Activated naive CD8-positive, alpha-beta T cell treated with anti-CD3 and anti-CD28 coated beads, Interleukin-2, amount 50 U/mL, for 24 hours (primary cell): ENCODE measurements at regions not wholly inside any gene's neighbourhood (a gene's known extent, or its start where the extent isn't known, plus 50 kb on each side); places are given as distances from the start of the nearest gene placed in this dataset.
"Not testable (repeated sequence)": the region's sequence is repeated elsewhere in the genome, so short reads cannot be mapped to it uniquely, and the experiment has no call there.

ENCODE experiments used
- ATAC-seq: fragments of 150-1000 bp; cut with Tn5 transposase; one replicate; pipeline ENCODE4 v1.10.0; 2021
- DNase-seq: peaks from one replicate; pipeline ENCODE4 v3.0.0; 2021
- H3K27ac Mint-ChIP-seq: one replicate; pipeline ENCODE4 v1.8.0; 2021; ENCODE audit warnings: mild to moderate bottlenecking, mixed read lengths
- H3K27me3 Mint-ChIP-seq: one replicate; pipeline ENCODE4 v1.8.0; 2021; ENCODE audit warnings: mixed read lengths
- H3K36me3 Mint-ChIP-seq: one replicate; pipeline ENCODE4 v1.8.0; 2021; ENCODE audit warnings: low read depth, mixed read lengths
- H3K4me1 Mint-ChIP-seq: one replicate; pipeline ENCODE4 v1.8.0; 2021; ENCODE audit warnings: mixed read lengths
- H3K4me3 Mint-ChIP-seq: one replicate; pipeline ENCODE4 v1.8.0; 2021; ENCODE audit warnings: mild to moderate bottlenecking, moderate library complexity, mixed read lengths
- H3K9me3 Mint-ChIP-seq: one replicate; pipeline ENCODE4 v1.8.0; 2021; ENCODE audit warnings: mixed read lengths

DNA sequence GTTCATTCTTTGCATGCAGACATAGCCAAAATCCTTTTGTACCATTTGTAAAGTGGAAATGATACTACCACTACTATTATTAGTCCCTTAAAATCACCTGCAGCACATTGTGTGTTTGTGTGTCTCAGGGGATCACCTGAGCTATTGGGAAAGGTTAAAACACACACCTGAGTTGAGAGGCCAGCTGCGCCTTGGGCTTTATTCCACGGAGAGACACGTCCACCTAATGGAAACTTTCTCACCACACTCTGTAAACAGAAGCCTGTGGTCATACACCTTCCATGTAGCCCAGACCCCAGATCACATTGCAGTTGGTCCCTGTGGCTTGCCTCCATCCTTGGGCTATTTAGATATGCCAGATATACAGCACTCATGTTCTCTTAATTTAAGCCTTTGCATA is 81.8 kb upstream of the SH3BP4 start:
- Mint-ChIP-seq H3K27ac (no peak overlapping the region), H3K36me3 (no peaks in the 10 kb centered on the region), H3K9me3 (no peaks in the 10 kb centered on the region), H3K4me3 (no peak overlapping the region), H3K27me3 (peaks cover 2% of the 10 kb centered on the region), H3K4me1 (no peaks in the 10 kb centered on the region)
- ATAC-seq (no peak), DNase-seq (no peak)

DNA sequence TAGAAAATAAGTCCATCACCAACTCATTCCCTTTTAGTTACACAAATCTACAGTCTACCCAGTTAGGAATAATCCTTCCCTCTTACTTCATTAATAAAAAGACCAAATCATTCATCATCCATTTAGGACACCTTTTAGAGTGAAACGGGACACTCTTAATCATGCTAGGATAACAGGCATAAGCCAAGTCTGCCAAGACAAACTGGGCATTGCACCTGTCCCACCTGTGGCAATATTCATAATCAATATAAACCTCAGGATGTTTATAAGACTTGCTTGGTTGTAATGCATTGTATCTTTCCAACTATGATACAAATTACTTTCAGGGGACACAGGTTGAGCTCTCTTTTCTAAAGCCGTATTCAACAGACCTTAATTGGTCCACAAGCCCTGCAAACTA is 82.7 kb upstream of the SH3BP4 start:
- no peaks in the 10 kb centered on the region for H3K4me1 Mint-ChIP-seq
- H3K4me3 Mint-ChIP-seq: no peak overlapping the region
- H3K27me3 Mint-ChIP-seq: no peaks in the 10 kb centered on the region
- DNase-seq (no peak), ATAC-seq (no peak)
- H3K27ac Mint-ChIP-seq: no peak overlapping the region
- H3K9me3 Mint-ChIP-seq: no peaks in the 10 kb centered on the region
- no peaks in the 10 kb centered on the region for H3K36me3 Mint-ChIP-seq

- no peaks in the 10 kb centered on the region for H3K4me1 Mint-ChIP-seq
- DNase-seq: no peak
- H3K36me3 Mint-ChIP-seq: no peaks in the 10 kb centered on the region
- H3K9me3 Mint-ChIP-seq: no peaks in the 10 kb centered on the region
- H3K27ac Mint-ChIP-seq: no peak overlapping the region
- H3K4me3 Mint-ChIP-seq: no peak overlapping the region
- H3K27me3 Mint-ChIP-seq: no peaks in the 10 kb centered on the region
- no peak for ATAC-seq
Measured at GRCh38 chr2:234867882-234868285, 83.9 kb upstream of the SH3BP4 start.

- no peaks in the 10 kb centered on the region for H3K27me3 Mint-ChIP-seq
- no peaks in the 10 kb centered on the region for H3K36me3 Mint-ChIP-seq
- DNase-seq (no peak), ATAC-seq (no peak)
- no peaks in the 10 kb centered on the region for H3K4me1 Mint-ChIP-seq
- no peaks in the 10 kb centered on the region for H3K9me3 Mint-ChIP-seq
- no peak overlapping the region for H3K27ac Mint-ChIP-seq
- no peak overlapping the region for H3K4me3 Mint-ChIP-seq
Measured at GRCh38 chr2:234865586-234865985, 86.2 kb upstream of the SH3BP4 start.

- DNase-seq: no peak
- Mint-ChIP-seq H3K27ac (no peak overlapping the region), H3K4me1 (no peaks in the 10 kb centered on the region), H3K9me3 (no peaks in the 10 kb centered on the region), H3K27me3 (peaks cover 2% of the 10 kb centered on the region), H3K4me3 (no peak overlapping the region), H3K36me3 (no peaks in the 10 kb centered on the region)
- no peak for ATAC-seq
Measured at GRCh38 chr2:234865040-234865439, 86.8 kb upstream of the SH3BP4 start.

DNA sequence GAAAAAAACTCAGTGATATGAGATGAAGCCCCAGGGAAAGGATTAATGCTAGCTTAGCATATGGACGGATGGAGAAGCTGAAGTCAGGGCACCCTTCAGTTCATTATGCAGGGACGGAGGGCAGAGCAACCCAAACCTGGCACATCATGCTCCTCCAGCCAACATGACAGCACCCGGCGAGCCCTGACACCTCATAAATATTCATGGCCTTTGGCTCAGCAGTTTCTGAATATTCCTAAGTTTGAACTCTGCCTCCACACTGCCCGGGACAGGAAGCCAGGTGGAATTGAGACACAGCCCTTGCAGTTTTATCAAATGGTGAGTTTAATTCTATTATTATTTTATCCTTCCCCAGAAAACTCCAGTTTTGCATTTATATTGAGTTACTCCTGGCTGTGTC is 87.3 kb upstream of the SH3BP4 start:
- no peaks in the 10 kb centered on the region for H3K9me3 Mint-ChIP-seq
- no peaks in the 10 kb centered on the region for H3K36me3 Mint-ChIP-seq
- ATAC-seq (no peak), DNase-seq (no peak)
- H3K4me3 Mint-ChIP-seq: no peak overlapping the region
- peaks cover 2% of the 10 kb centered on the region for H3K27me3 Mint-ChIP-seq
- H3K4me1 Mint-ChIP-seq: no peaks in the 10 kb centered on the region
- no peak overlapping the region for H3K27ac Mint-ChIP-seq

GRCh38 chr2:234863043-234863934 is 88.5 kb upstream of the SH3BP4 start:
- no peak for DNase-seq
- Mint-ChIP-seq H3K9me3 (no peaks in the 10 kb centered on the region), H3K4me1 (no peaks in the 10 kb centered on the region), H3K36me3 (no peaks in the 10 kb centered on the region), H3K27me3 (peaks cover 2% of the 10 kb centered on the region), H3K4me3 (no peak overlapping the region), H3K27ac (no peak overlapping the region)
- no peak for ATAC-seq

GRCh38 chr2:234861841-234862735 is 89.7 kb upstream of the SH3BP4 start:
- Mint-ChIP-seq H3K4me3 (no peak overlapping the region), H3K4me1 (no peaks in the 10 kb centered on the region), H3K9me3 (no peaks in the 10 kb centered on the region), H3K36me3 (no peaks in the 10 kb centered on the region), H3K27me3 (peaks cover 2% of the 10 kb centered on the region), H3K27ac (no peak overlapping the region)
- ATAC-seq: no peak
- no peak for DNase-seq

DNA sequence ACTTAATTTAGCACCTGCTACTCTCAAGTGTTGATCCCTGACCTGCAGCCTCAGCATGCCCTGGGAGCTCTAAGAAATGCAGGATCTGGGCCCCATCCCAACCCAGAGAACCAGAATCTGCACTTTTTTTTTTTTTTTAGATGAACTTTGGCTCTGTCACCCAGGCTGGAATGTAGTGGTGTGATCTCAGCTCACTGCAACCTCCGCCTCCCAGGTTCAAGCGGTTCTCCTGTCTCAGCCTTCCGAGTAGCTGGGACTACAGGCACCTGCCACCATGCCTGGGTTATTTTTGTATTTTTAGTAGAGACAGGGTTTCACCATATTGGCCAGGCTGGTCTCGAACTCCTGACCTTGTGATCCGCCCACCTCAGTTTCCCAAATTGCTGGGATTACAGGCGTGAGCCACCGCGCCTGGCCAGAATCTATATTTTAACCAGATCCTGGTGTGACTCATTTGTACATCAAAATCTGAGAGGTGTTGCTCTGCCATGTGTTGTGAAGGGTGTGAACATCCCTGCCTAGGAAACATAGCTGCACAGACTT is 92.4 kb upstream of the SH3BP4 start:
- not testable (repeated sequence) for H3K4me3 Mint-ChIP-seq, H3K9me3 Mint-ChIP-seq, H3K4me1 Mint-ChIP-seq, H3K27me3 Mint-ChIP-seq, H3K27ac Mint-ChIP-seq, H3K36me3 Mint-ChIP-seq, ATAC-seq, DNase-seq

DNA sequence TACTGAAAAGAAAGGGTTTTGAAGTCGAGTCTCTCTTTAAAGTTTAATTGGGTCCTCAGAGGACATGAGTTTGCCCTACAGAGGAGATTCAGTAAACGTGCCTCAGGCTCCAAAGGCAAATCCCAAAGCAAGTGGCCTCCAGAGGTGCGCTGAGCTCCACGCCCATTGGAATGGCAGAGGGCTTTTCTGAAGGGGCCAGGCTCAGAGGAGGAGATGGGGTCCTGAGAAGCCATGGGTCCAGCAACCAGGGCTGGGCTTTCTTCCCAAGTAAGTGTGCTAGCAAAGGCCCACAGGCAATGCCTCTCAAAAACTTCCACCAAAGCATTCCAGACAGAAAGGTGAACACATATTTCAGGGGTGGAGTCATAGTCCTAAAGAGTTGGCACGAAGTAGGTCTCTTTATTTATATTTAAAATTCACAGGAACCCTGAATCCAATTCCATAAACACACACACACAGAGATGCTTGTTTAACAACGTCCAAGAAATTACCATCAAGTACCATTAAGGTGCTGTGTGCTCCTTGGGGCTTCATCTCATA is 93.0 kb upstream of the SH3BP4 start:
- ATAC-seq: no peak

GRCh38 chr2:234858145-234858544 is 93.7 kb upstream of the SH3BP4 start:
- H3K4me1 Mint-ChIP-seq: no peaks in the 10 kb centered on the region
- H3K9me3 Mint-ChIP-seq: no peaks in the 10 kb centered on the region
- no peak overlapping the region for H3K27ac Mint-ChIP-seq
- no peaks in the 10 kb centered on the region for H3K36me3 Mint-ChIP-seq
- ATAC-seq: no peak
- no peak overlapping the region for H3K4me3 Mint-ChIP-seq
- H3K27me3 Mint-ChIP-seq: peaks cover 2% of the 10 kb centered on the region
- no peak for DNase-seq

More for the DNA sequence above, 93.0 kb upstream of the SH3BP4 start:
- no peaks in the 10 kb centered on the region for H3K9me3 Mint-ChIP-seq
- no peak overlapping the region for H3K27ac Mint-ChIP-seq
- no peaks in the 10 kb centered on the region for H3K4me1 Mint-ChIP-seq
- no peak for DNase-seq
- H3K4me3 Mint-ChIP-seq: no peak overlapping the region
- peaks cover 2% of the 10 kb centered on the region for H3K27me3 Mint-ChIP-seq
- H3K36me3 Mint-ChIP-seq: no peaks in the 10 kb centered on the region

- ATAC-seq: no peak
- no peak for DNase-seq
- H3K4me1 Mint-ChIP-seq: no peaks in the 10 kb centered on the region
- no peaks in the 10 kb centered on the region for H3K27me3 Mint-ChIP-seq
- no peak overlapping the region for H3K27ac Mint-ChIP-seq
- H3K9me3 Mint-ChIP-seq: no peaks in the 10 kb centered on the region
- no peak overlapping the region for H3K4me3 Mint-ChIP-seq
- no peaks in the 10 kb centered on the region for H3K36me3 Mint-ChIP-seq
Measured at GRCh38 chr2:234853729-234854128, 98.1 kb upstream of the SH3BP4 start.

DNA sequence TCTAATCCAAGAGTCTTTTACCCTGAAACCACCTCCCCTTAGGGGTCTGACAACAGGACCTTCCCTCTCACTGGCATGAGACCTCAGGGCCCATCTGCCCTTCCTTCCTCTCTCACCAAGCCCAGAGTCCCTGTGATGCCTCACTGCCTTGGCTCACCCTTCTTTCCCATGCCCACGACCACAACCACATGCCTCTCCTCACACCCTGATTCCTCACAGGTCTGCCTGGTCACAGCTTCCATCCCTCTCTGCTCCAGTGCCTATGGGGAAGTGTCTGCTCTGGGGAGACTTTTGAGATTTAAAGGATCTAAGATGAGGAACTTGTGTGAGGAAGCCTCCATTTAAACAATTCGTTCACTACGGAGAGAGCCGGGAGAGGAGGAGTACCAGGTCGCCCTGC is 98.9 kb upstream of the SH3BP4 start:
- peaks cover 1% of the 10 kb centered on the region for H3K27me3 Mint-ChIP-seq
- no peak overlapping the region for H3K27ac Mint-ChIP-seq
- no peak for ATAC-seq
- H3K9me3 Mint-ChIP-seq: no peaks in the 10 kb centered on the region
- no peaks in the 10 kb centered on the region for H3K36me3 Mint-ChIP-seq
- no peak overlapping the region for H3K4me3 Mint-ChIP-seq
- no peak for DNase-seq
- no peaks in the 10 kb centered on the region for H3K4me1 Mint-ChIP-seq

GRCh38 chr2:234852035-234852434 is 99.8 kb upstream of the SH3BP4 start:
- ATAC-seq (no peak), DNase-seq (no peak)
- Mint-ChIP-seq H3K4me3 (no peak overlapping the region), H3K4me1 (no peaks in the 10 kb centered on the region), H3K27ac (no peak overlapping the region), H3K36me3 (no peaks in the 10 kb centered on the region), H3K27me3 (peaks cover 6% of the 10 kb centered on the region), H3K9me3 (no peaks in the 10 kb centered on the region)
